Activated CD4-positive, alpha-beta T cell treated with anti-CD3 and anti-CD28 coated beads for 36 hours (primary cell): ENCODE measurements at regions not wholly inside any gene's neighbourhood (a gene's known extent, or its start where the extent isn't known, plus 50 kb on each side); places are given as distances from the start of the nearest gene placed in this dataset.

Experiments
- ATAC-seq: fragments of 200-7000 bp; cut with Tn5 transposase; one replicate; pipeline ENCODE4 v1.10.0; 2021; ENCODE audit warnings: mild to moderate bottlenecking, moderate library complexity
- CTCF ChIA-PET: fragments of 350-600 bp; sonication (Branson Sonifier 250); formaldehyde crosslinking; loops from one replicate; lab custom pipeline; 2021; ENCODE audit warnings: antibody characterized with exemption; lab: Charles Lee
- POLR2A ChIA-PET: fragments of 350-600 bp; sonication (Branson Sonifier 250); formaldehyde crosslinking; loops from one replicate; lab custom pipeline; 2021; ENCODE audit warnings: antibody characterized with exemption, inconsistent platforms; lab: Charles Lee
- DNase-seq: peaks from one replicate; pipeline ENCODE4 v3.0.0-alpha.2; 2020
- H3K27ac Mint-ChIP-seq: one replicate; pipeline ENCODE4 v1.8.0; 2021; ENCODE audit warnings: mixed read lengths
- H3K27me3 Mint-ChIP-seq: one replicate; pipeline ENCODE4 v1.8.0; 2021; ENCODE audit warnings: mixed read lengths
- H3K36me3 Mint-ChIP-seq: one replicate; pipeline ENCODE4 v1.8.0; 2021; ENCODE audit warnings: low read depth, mixed read lengths
- H3K4me1 Mint-ChIP-seq: one replicate; pipeline ENCODE4 v1.8.0; 2021; ENCODE audit warnings: mixed read lengths
- H3K4me3 Mint-ChIP-seq: one replicate; pipeline ENCODE4 v1.8.0; 2021; ENCODE audit warnings: mild to moderate bottlenecking, moderate library complexity, mixed read lengths
- H3K9me3 Mint-ChIP-seq: one replicate; pipeline ENCODE4 v1.8.0; 2021; ENCODE audit warnings: low read depth, mixed read lengths
- intact Hi-C, 2 experiments: fragments of 100-400 bp; cut with DNase I in 1 of 2; cut with micrococcal nuclease in 1 of 2; formaldehyde crosslinking; loops; one replicate each; pipeline versions ENCODE4 v1.14.2 to v1.15.1; 2022 to 2024; cut with DNase I, micrococcal nuclease

GRCh38 chr3:77869423-77869822 lies 829.5 kb downstream of the ROBO2 start:
- no peak overlapping the region for H3K27ac Mint-ChIP-seq
- intact Hi-C loops, result no loop called here
- DNase-seq (no peak), ATAC-seq (no peak)
- no peak overlapping the region for H3K4me3 Mint-ChIP-seq
- no peaks in the 10 kb centered on the region for H3K27me3 Mint-ChIP-seq
- ChIA-PET POLR2A (no interaction called here), CTCF (no interaction called here)
- no peaks in the 10 kb centered on the region for H3K36me3 Mint-ChIP-seq
- peaks cover 16% of the 10 kb centered on the region for H3K9me3 Mint-ChIP-seq
- no peaks in the 10 kb centered on the region for H3K4me1 Mint-ChIP-seq

GRCh38 chr3:77871436-77871835 lies 831.5 kb downstream of the ROBO2 start:
- Mint-ChIP-seq H3K36me3 (no peaks in the 10 kb centered on the region), H3K27ac (no peak overlapping the region), H3K27me3 (no peaks in the 10 kb centered on the region), H3K9me3 (peaks cover 26% of the 10 kb centered on the region), H3K4me3 (no peak overlapping the region), H3K4me1 (no peaks in the 10 kb centered on the region)
- CTCF ChIA-PET, result no interaction called here
- ATAC-seq (no peak), DNase-seq (no peak)
- POLR2A ChIA-PET, result no interaction called here
- intact Hi-C loops, result no loop called here

GRCh38 chr3:77873598-77873997 lies 833.7 kb downstream of the ROBO2 start:
- Mint-ChIP-seq H3K27ac (no peak overlapping the region), H3K36me3 (no peaks in the 10 kb centered on the region), H3K4me1 (no peaks in the 10 kb centered on the region), H3K4me3 (no peak overlapping the region), H3K9me3 (peaks cover 32% of the 10 kb centered on the region), H3K27me3 (no peaks in the 10 kb centered on the region)
- ATAC-seq (no peak), DNase-seq (no peak)
- CTCF ChIA-PET, result no interaction called here
- POLR2A ChIA-PET, result no interaction called here
- intact Hi-C loops, result no loop called here

- no peak overlapping the region for H3K4me3 Mint-ChIP-seq
- DNase-seq (no peak), ATAC-seq (no peak)
- H3K36me3 Mint-ChIP-seq, result no peaks in the 10 kb centered on the region
- CTCF ChIA-PET, result no interaction called here
- H3K9me3 Mint-ChIP-seq, result peaks cover 12% of the 10 kb centered on the region
- H3K4me1 Mint-ChIP-seq, result no peaks in the 10 kb centered on the region
- no peaks in the 10 kb centered on the region for H3K27me3 Mint-ChIP-seq
- no peak overlapping the region for H3K27ac Mint-ChIP-seq
- intact Hi-C loops, result no loop called here
- POLR2A ChIA-PET, result no interaction called here
Observed at GRCh38 chr3:77885381-77885780, 845.5 kb downstream of the ROBO2 start.

GRCh38 chr3:77887611-77888010 lies 847.7 kb downstream of the ROBO2 start:
- no peak overlapping the region for H3K4me3 Mint-ChIP-seq
- no peak overlapping the region for H3K27ac Mint-ChIP-seq
- no peaks in the 10 kb centered on the region for H3K27me3 Mint-ChIP-seq
- H3K4me1 Mint-ChIP-seq, result no peaks in the 10 kb centered on the region
- ChIA-PET CTCF (no interaction called here), POLR2A (no interaction called here)
- H3K9me3 Mint-ChIP-seq, result peaks cover 12% of the 10 kb centered on the region
- no peaks in the 10 kb centered on the region for H3K36me3 Mint-ChIP-seq
- DNase-seq (no peak), ATAC-seq (no peak)
- intact Hi-C loops, result no loop called here

GRCh38 chr3:77889616-77890015 lies 849.7 kb downstream of the ROBO2 start:
- intact Hi-C loops, result no loop called here
- ATAC-seq (no peak), DNase-seq (no peak)
- Mint-ChIP-seq H3K4me1 (no peaks in the 10 kb centered on the region), H3K27me3 (no peaks in the 10 kb centered on the region), H3K27ac (no peak overlapping the region), H3K36me3 (no peaks in the 10 kb centered on the region), H3K4me3 (no peak overlapping the region), H3K9me3 (peaks cover 18% of the 10 kb centered on the region)
- ChIA-PET CTCF (no interaction called here), POLR2A (no interaction called here)

GRCh38 chr3:77898621-77899020 lies 858.7 kb downstream of the ROBO2 start:
- no peaks in the 10 kb centered on the region for H3K36me3 Mint-ChIP-seq
- H3K9me3 Mint-ChIP-seq, result peaks cover 25% of the 10 kb centered on the region
- ATAC-seq, result no peak
- POLR2A ChIA-PET, result no interaction called here
- intact Hi-C loops, result no loop called here
- no peak overlapping the region for H3K4me3 Mint-ChIP-seq
- no peak for DNase-seq
- H3K4me1 Mint-ChIP-seq, result no peaks in the 10 kb centered on the region
- no peak overlapping the region for H3K27ac Mint-ChIP-seq
- CTCF ChIA-PET, result no interaction called here
- no peaks in the 10 kb centered on the region for H3K27me3 Mint-ChIP-seq

GRCh38 chr3:77902675-77903074 lies 862.8 kb downstream of the ROBO2 start:
- Mint-ChIP-seq H3K27me3 (no peaks in the 10 kb centered on the region), H3K4me1 (no peaks in the 10 kb centered on the region), H3K4me3 (no peak overlapping the region), H3K27ac (no peak overlapping the region), H3K9me3 (peaks cover 10% of the 10 kb centered on the region), H3K36me3 (no peaks in the 10 kb centered on the region)
- CTCF ChIA-PET, result no interaction called here
- intact Hi-C loops, result no loop called here
- ATAC-seq (no peak), DNase-seq (no peak)
- POLR2A ChIA-PET, result no interaction called here

- ATAC-seq, result no peak
- POLR2A ChIA-PET, result no interaction called here
- no peaks in the 10 kb centered on the region for H3K27me3 Mint-ChIP-seq
Observed at GRCh38 chr3:77906102-77906709, 866.3 kb downstream of the ROBO2 start.

GRCh38 chr3:77913524-77914174 lies 873.8 kb downstream of the ROBO2 start:
- intact Hi-C loops, result no loop called here
- ChIA-PET POLR2A (no interaction called here), CTCF (no interaction called here)
- Mint-ChIP-seq H3K36me3 (no peaks in the 10 kb centered on the region), H3K4me3 (no peak overlapping the region), H3K27me3 (no peaks in the 10 kb centered on the region), H3K4me1 (no peaks in the 10 kb centered on the region), H3K9me3 (peaks cover 7% of the 10 kb centered on the region), H3K27ac (no peak overlapping the region)
- DNase-seq (no peak), ATAC-seq (no peak)

More at GRCh38 chr3:77906102-77906709, 866.3 kb downstream of the ROBO2 start:
- no peak for DNase-seq
- Mint-ChIP-seq H3K9me3 (peaks cover 11% of the 10 kb centered on the region), H3K4me3 (no peak overlapping the region), H3K27ac (no peak overlapping the region), H3K36me3 (no peaks in the 10 kb centered on the region), H3K4me1 (no peaks in the 10 kb centered on the region)
- CTCF ChIA-PET, result no interaction called here
- intact Hi-C loops, result no loop called here

- intact Hi-C loops, result no loop called here
- DNase-seq (no peak), ATAC-seq (no peak)
- ChIA-PET CTCF (no interaction called here), POLR2A (no interaction called here)
- no peaks in the 10 kb centered on the region for H3K36me3 Mint-ChIP-seq
- H3K27ac Mint-ChIP-seq, result no peak overlapping the region
- H3K4me1 Mint-ChIP-seq, result no peaks in the 10 kb centered on the region
- no peaks in the 10 kb centered on the region for H3K27me3 Mint-ChIP-seq
- peaks cover 8% of the 10 kb centered on the region for H3K9me3 Mint-ChIP-seq
- H3K4me3 Mint-ChIP-seq, result no peak overlapping the region
Observed at GRCh38 chr3:77915336-77915735, 875.4 kb downstream of the ROBO2 start.

GRCh38 chr3:77917225-77917624 lies 877.3 kb downstream of the ROBO2 start:
- Mint-ChIP-seq H3K27me3 (no peaks in the 10 kb centered on the region), H3K9me3 (peaks cover 5% of the 10 kb centered on the region), H3K4me3 (no peak overlapping the region), H3K36me3 (no peaks in the 10 kb centered on the region), H3K4me1 (no peaks in the 10 kb centered on the region), H3K27ac (no peak overlapping the region)
- no peak for ATAC-seq
- CTCF ChIA-PET, result interaction anchor here (0.6 to 0.7 kb wide), 2 partner anchors 15 to 1010 kb away, joined by 4 read pairs; no protein-coding TSS in a partner anchor
- POLR2A ChIA-PET, result no interaction called here
- intact Hi-C loops, result no loop called here
- no peak for DNase-seq
